HEK293 (cell line): ENCODE measurements at regions not wholly inside any gene's neighbourhood (a gene's known extent, or its start where the extent isn't known, plus 50 kb on each side); places are given as distances from the start of the nearest gene placed in this dataset.

Experiments used
- CTCF ChIA-PET: fragments of 350-600 bp; formaldehyde crosslinking; extraction: SDS; loops from one replicate; lab custom pipeline; 2021; ENCODE audit warnings: antibody characterized with exemption; lab: Yijun Ruan, JAX
- POLR2A ChIA-PET: fragments of 300-600 bp; formaldehyde crosslinking; extraction: SDS; loops from one replicate; lab custom pipeline; 2020; ENCODE audit warnings: antibody characterized with exemption, inconsistent platforms; lab: Yijun Ruan, JAX
- H3K27ac ChIP-seq: fragments of 200-500 bp; sonication (Bioruptor generic); 2 replicates; pipeline ENCODE4 v1.5.1; 2014; ENCODE audit warnings: low read depth, low read length, control low read depth, inconsistent platforms; ENCODE audit errors: extremely low read depth
- H3K36me3 ChIP-seq, 2 experiments: fragments of 200-500 bp in 1 of 2; sonication (Bioruptor generic) in 1 of 2; 1 replicate in 1 of 2; 2 replicates in 1 of 2; pipeline ENCODE4 v1.5.1; 2014 to 2017; ENCODE audit warnings: inconsistent platforms in 2 of 2, low read length in 2 of 2; ENCODE audit not compliant: control insufficient read depth in 2 of 2, insufficient read depth in 1 of 2
- H3K4me1 ChIP-seq: fragments of 200-500 bp; sonication (Bioruptor generic); 2 replicates; pipeline ENCODE4 v1.5.1; 2014; ENCODE audit warnings: mild to moderate bottlenecking, low read length, inconsistent platforms; ENCODE audit not compliant: control insufficient read depth, insufficient read depth
- H3K4me3 ChIP-seq: 2 replicates; pipeline ENCODE4 v1.5.1; 2011; ENCODE audit warnings: low read depth, mild to moderate bottlenecking, control low read depth, low read length, moderate library complexity
- H3K9me3 ChIP-seq: fragments of 200-500 bp; sonication (Bioruptor generic); 2 replicates; pipeline ENCODE4 v1.5.1; 2014; ENCODE audit warnings: low read depth, low read length, inconsistent platforms; ENCODE audit not compliant: control insufficient read depth, insufficient read depth
- BCL11B ChIP-seq: fragments of 450-650 bp; formaldehyde crosslinking; IDR thresholded peaks from 2 replicates; pipeline ENCODE4 v1.5.1; 2016; ENCODE audit warnings: low read depth, missing biosample characterization, missing genetic modification characterization
- EGR2 ChIP-seq: fragments of 450-650 bp; formaldehyde crosslinking; IDR thresholded peaks from 2 replicates; pipeline ENCODE4 v1.5.1; 2016; ENCODE audit warnings: low read depth, missing biosample characterization, missing genetic modification characterization
- HOXD13 ChIP-seq: sonication (generic); formaldehyde crosslinking; IDR thresholded peaks from 2 replicates; pipeline ENCODE4 v1.8.0; 2022; ENCODE audit warnings: missing genetic modification reagents, borderline replicate concordance
- KLF7 ChIP-seq: fragments of 450-650 bp; formaldehyde crosslinking; IDR thresholded peaks from 2 replicates; pipeline ENCODE4 v1.5.1; 2016; ENCODE audit warnings: missing biosample characterization, missing genetic modification characterization, borderline replicate concordance
- OVOL3 ChIP-seq: fragments of 450-650 bp; formaldehyde crosslinking; IDR thresholded peaks from 2 replicates; pipeline ENCODE4 v1.5.1; 2016; ENCODE audit warnings: missing biosample characterization, missing genetic modification characterization
- PATZ1 ChIP-seq: fragments of 450-650 bp; formaldehyde crosslinking; IDR thresholded peaks from 2 replicates; pipeline ENCODE4 v1.5.1; 2016; ENCODE audit warnings: missing biosample characterization, missing genetic modification characterization
- PRDM4 ChIP-seq: fragments of 450-650 bp; formaldehyde crosslinking; IDR thresholded peaks from 2 replicates; pipeline ENCODE4 v1.5.1; 2017; ENCODE audit warnings: missing biosample characterization, missing genetic modification characterization
- ZBTB11 ChIP-seq: fragments of 450-650 bp; formaldehyde crosslinking; conservative IDR thresholded peaks from 2 replicates; pipeline ENCODE4 v1.5.1; 2016; ENCODE audit warnings: low read depth, missing biosample characterization, missing genetic modification characterization
- ZFHX2 ChIP-seq: fragments of 450-650 bp; formaldehyde crosslinking; conservative IDR thresholded peaks from 2 replicates; pipeline ENCODE4 v1.5.1; 2016; ENCODE audit warnings: missing biosample characterization, missing genetic modification characterization
- ZIC2 ChIP-seq: fragments of 450-650 bp; formaldehyde crosslinking; IDR thresholded peaks from 2 replicates; pipeline ENCODE4 v1.5.1; 2016; ENCODE audit warnings: missing biosample characterization, missing genetic modification characterization
- ZNF10 ChIP-seq: fragments of 450-650 bp; formaldehyde crosslinking; IDR thresholded peaks from 2 replicates; pipeline ENCODE4 v1.5.1; 2017; ENCODE audit warnings: missing biosample characterization, missing genetic modification characterization
- ZNF16 ChIP-seq: fragments of 450-650 bp; formaldehyde crosslinking; IDR thresholded peaks from 2 replicates; pipeline ENCODE4 v1.5.1; 2016; ENCODE audit warnings: low read depth, missing biosample characterization, missing genetic modification characterization
- ZNF341 ChIP-seq: fragments of 450-650 bp; formaldehyde crosslinking; IDR thresholded peaks from 2 replicates; pipeline ENCODE4; 2016; ENCODE audit warnings: low read depth, missing biosample characterization, missing genetic modification characterization
- ZNF449 ChIP-seq: fragments of 450-650 bp; formaldehyde crosslinking; IDR thresholded peaks from 2 replicates; pipeline ENCODE4 v1.5.1; 2017; ENCODE audit warnings: missing biosample characterization, mild to moderate bottlenecking, missing genetic modification characterization, moderate library complexity
- ZNF513 ChIP-seq: fragments of 450-650 bp; IDR thresholded peaks from 2 replicates; pipeline ENCODE4 v1.5.1; 2018; ENCODE audit warnings: missing biosample characterization, missing genetic modification characterization
- ZNF596 ChIP-seq: fragments of 450-650 bp; IDR thresholded peaks from 2 replicates; pipeline ENCODE4 v1.5.0; 2018; ENCODE audit warnings: missing biosample characterization, mild to moderate bottlenecking, missing genetic modification characterization, moderate library complexity
- ZNF654 ChIP-seq: fragments of 450-650 bp; formaldehyde crosslinking; IDR thresholded peaks from 2 replicates; pipeline ENCODE4 v1.5.1; 2016; ENCODE audit warnings: low read depth, missing biosample characterization, missing genetic modification characterization
- ZNF664 ChIP-seq: fragments of 450-650 bp; formaldehyde crosslinking; IDR thresholded peaks from 2 replicates; pipeline ENCODE4 v1.5.1; 2016; ENCODE audit warnings: missing biosample characterization, missing genetic modification characterization
- ZNF670 ChIP-seq: fragments of 450-650 bp; formaldehyde crosslinking; IDR thresholded peaks from 2 replicates; pipeline ENCODE4 v1.5.1; 2016; ENCODE audit warnings: missing biosample characterization, missing genetic modification characterization, low read depth
- ZNF747 ChIP-seq: fragments of 450-650 bp; formaldehyde crosslinking; IDR thresholded peaks from 2 replicates; pipeline ENCODE4 v1.5.1; 2016; ENCODE audit warnings: missing biosample characterization, missing genetic modification characterization

- TF ChIP-seq PATZ1 (tag by site-specific recombination) (no peak), ZBTB11 (tag by site-specific recombination) (no peak), ZIC2 (tag by site-specific recombination) (no peak), BCL11B (tag by site-specific recombination) (no peak)
Observed at GRCh38 chr6:103895136-103895535, 964.6 kb downstream of the HACE1 start (continued).

- H3K9me3 ChIP-seq = no peaks in the 10 kb centered on the region
- no peaks in the 10 kb centered on the region for H3K36me3 ChIP-seq
- TF ChIP-seq ZNF747 (no peak), ZFHX2 (tag by site-specific recombination) (no peak), KLF7 (tag by site-specific recombination) (no peak), ZNF16 (tag by site-specific recombination) (no peak), ZNF513 (tag by site-specific recombination) (no peak), ZNF596 (tag by site-specific recombination) (no peak), HOXD13 (CRISPR knock-in tag) (no peak), ZNF664 (no peak), EGR2 (tag by site-specific recombination) (no peak), ZNF449 (tag by site-specific recombination) (no peak), ZNF341 (tag by site-specific recombination) (no peak), ZNF10 (no peak), ZNF654 (tag by site-specific recombination) (no peak), ZNF670 (tag by site-specific recombination) (no peak), OVOL3 (tag by site-specific recombination) (no peak), PRDM4 (tag by site-specific recombination) (no peak)
- no peak overlapping the region for H3K4me3 ChIP-seq
- POLR2A ChIA-PET = no interaction called here
- H3K4me1 ChIP-seq = no peaks in the 10 kb centered on the region
- CTCF ChIA-PET = interaction anchor here (1.4 kb wide), 1 partner anchor 12 kb away, joined by 5 read pairs; no protein-coding TSS in a partner anchor
- H3K27ac ChIP-seq = no peak overlapping the region
Observed at GRCh38 chr6:103893141-103893581, 966.6 kb downstream of the HACE1 start.
